Caco-2 (cell line): ENCODE measurements at regions not wholly inside any gene's neighbourhood (a gene's known extent, or its start where the extent isn't known, plus 50 kb on each side); places are given as distances from the start of the nearest gene placed in this dataset.

ENCODE experiments used
- BruUV-seq: library from RNA; stranded (reverse); fragments of 400-500 nt; replicated peaks from 2 replicates; lab custom pipeline; 2021; lab: Mats Ljungman, UMichigan
- CTCF ChIA-PET: fragments of 300-600 bp; sonication (Branson Sonifier 250); formaldehyde crosslinking; loops from one replicate; lab custom pipeline; 2022; ENCODE audit warnings: antibody characterized with exemption; lab: Charles Lee
- POLR2A ChIA-PET: fragments of 300-600 bp; sonication (Branson Sonifier 250); formaldehyde crosslinking; loops from one replicate; lab custom pipeline; 2022; ENCODE audit warnings: antibody characterized with exemption; lab: Charles Lee
- DNase-seq, 2 experiments: peaks; one replicate each; pipeline versions ENCODE4 v3.0.0 to v3.0.0-alpha.2; 2020 to 2022
- H3K27me3 ChIP-seq: replicated peaks from 2 replicates; pipeline ENCODE4 v1.6.0; 2011; ENCODE audit warnings: low read length; ENCODE audit not compliant: control insufficient read depth, insufficient read depth
- H3K36me3 ChIP-seq: 2 replicates; pipeline ENCODE4 v1.5.1; 2011; ENCODE audit warnings: low read length; ENCODE audit not compliant: control insufficient read depth, insufficient read depth
- H3K4me1 ChIP-seq: fragments of 250-450 bp; sonication (Bioruptor Pico); 2 replicates; pipeline ENCODE4 v1.5.1; 2020; ENCODE audit warnings: mild to moderate bottlenecking
- H3K4me3 ChIP-seq: 2 replicates; pipeline ENCODE4 v1.5.1; 2011; ENCODE audit warnings: low read depth, mild to moderate bottlenecking, control low read depth, low read length
- H3K9me3 ChIP-seq: fragments of 250-450 bp; sonication (Bioruptor Pico); 2 replicates; pipeline ENCODE4 v1.5.1; 2020; ENCODE audit warnings: mild to moderate bottlenecking, moderate library complexity
- H3K27ac Mint-ChIP-seq: one replicate; pipeline ENCODE4 v1.8.0; 2022; ENCODE audit warnings: mixed read lengths; ENCODE audit not compliant: unreplicated experiment
- H3K27me3 Mint-ChIP-seq: one replicate; pipeline ENCODE4 v1.8.0; 2022; ENCODE audit warnings: mixed read lengths; ENCODE audit not compliant: insufficient read depth, unreplicated experiment
- H3K36me3 Mint-ChIP-seq: one replicate; pipeline ENCODE4 v1.8.0; 2022; ENCODE audit warnings: mild to moderate bottlenecking, mixed read lengths; ENCODE audit not compliant: insufficient read depth, unreplicated experiment
- H3K4me1 Mint-ChIP-seq: one replicate; pipeline ENCODE4 v1.8.0; 2022; ENCODE audit warnings: low read depth, mixed read lengths; ENCODE audit not compliant: unreplicated experiment
- H3K4me3 Mint-ChIP-seq: one replicate; pipeline ENCODE4 v1.8.0; 2022; ENCODE audit warnings: mild to moderate bottlenecking, moderate library complexity, mixed read lengths; ENCODE audit not compliant: unreplicated experiment
- H3K9me3 Mint-ChIP-seq: one replicate; pipeline ENCODE4 v1.8.0; 2022; ENCODE audit warnings: mixed read lengths; ENCODE audit not compliant: unreplicated experiment
- intact Hi-C: fragments of 100-400 bp; cut with micrococcal nuclease; formaldehyde crosslinking; loops from one replicate; pipeline ENCODE4 v1.10.0; 2022; ENCODE audit not compliant: unreplicated experiment
- TF ChIP-seq, protein P1 (sequence below), 2 experiments: fragments of 200-600 bp in 1 of 2; IDR thresholded peaks; 1 replicate in 1 of 2; 2 replicates in 1 of 2; pipeline versions ENCODE4 v1.5.1 to v1.8.0; 2011 to 2022; ENCODE audit warnings: antibody characterized with exemption in 1 of 2, control low read depth in 1 of 2, inconsistent platforms in 1 of 2, low read depth in 1 of 2, low read length in 1 of 2, mild to moderate bottlenecking in 1 of 2, moderate library complexity in 1 of 2; ENCODE audit not compliant: insufficient read depth in 1 of 2, severe bottlenecking in 1 of 2, unreplicated experiment in 1 of 2

DNA sequence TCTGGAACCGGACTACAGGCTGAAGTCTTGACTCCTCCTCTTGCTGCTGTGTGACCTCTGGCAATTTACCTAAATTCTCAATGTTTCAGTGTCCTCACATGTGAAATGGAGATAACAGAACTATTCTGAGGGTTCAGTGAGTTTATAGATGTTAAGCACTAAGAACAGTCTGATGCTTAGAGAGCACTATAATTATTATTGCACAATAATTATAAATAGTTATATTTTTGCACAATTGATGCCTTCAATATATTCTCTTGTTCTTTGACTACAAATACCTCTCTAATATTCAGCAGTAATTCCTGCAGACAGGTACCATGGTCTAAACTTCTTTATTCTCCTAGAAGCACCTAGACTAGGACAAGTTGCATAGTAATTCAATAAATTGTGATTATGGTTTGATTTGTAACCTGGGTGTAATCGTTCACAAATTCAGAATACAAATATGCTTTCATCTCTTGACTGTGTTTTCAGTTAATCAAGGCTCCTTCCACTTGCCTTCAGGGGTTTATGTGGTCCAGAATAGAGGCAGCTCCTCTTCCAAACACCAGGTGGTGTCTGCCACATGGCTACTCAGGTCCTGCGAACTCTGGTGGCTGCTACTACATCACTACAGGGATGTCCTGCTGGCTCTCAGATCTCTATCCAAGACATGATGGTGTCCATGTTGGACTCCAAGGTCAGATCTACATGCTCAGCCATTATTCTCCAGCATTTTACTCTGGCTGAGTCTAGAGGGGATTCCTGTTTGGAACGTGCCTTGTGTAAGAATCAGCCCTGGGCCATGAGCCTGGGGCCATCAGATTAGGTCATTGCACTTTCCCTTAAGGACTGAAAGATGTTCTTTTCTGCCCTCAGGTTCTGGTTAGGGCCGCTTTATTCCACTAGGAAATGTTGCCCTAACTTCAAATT, 103.4 kb downstream of the QRFPR start:
- intact Hi-C loops: loop anchor here (1.0 kb wide), 1 partner anchor 30 kb away; no protein-coding TSS in a partner anchor
- POLR2A ChIA-PET: no interaction called here
- H3K4me3 Mint-ChIP-seq: no peak overlapping the region
- no peaks in the 10 kb centered on the region for H3K36me3 Mint-ChIP-seq
- H3K27ac Mint-ChIP-seq: no peak overlapping the region
- no peak overlapping the region for H3K4me3 ChIP-seq
- H3K4me1 Mint-ChIP-seq: peaks cover 42% of the 10 kb centered on the region
- H3K36me3 ChIP-seq: no peaks in the 10 kb centered on the region
- TF ChIP-seq, protein P1, sequence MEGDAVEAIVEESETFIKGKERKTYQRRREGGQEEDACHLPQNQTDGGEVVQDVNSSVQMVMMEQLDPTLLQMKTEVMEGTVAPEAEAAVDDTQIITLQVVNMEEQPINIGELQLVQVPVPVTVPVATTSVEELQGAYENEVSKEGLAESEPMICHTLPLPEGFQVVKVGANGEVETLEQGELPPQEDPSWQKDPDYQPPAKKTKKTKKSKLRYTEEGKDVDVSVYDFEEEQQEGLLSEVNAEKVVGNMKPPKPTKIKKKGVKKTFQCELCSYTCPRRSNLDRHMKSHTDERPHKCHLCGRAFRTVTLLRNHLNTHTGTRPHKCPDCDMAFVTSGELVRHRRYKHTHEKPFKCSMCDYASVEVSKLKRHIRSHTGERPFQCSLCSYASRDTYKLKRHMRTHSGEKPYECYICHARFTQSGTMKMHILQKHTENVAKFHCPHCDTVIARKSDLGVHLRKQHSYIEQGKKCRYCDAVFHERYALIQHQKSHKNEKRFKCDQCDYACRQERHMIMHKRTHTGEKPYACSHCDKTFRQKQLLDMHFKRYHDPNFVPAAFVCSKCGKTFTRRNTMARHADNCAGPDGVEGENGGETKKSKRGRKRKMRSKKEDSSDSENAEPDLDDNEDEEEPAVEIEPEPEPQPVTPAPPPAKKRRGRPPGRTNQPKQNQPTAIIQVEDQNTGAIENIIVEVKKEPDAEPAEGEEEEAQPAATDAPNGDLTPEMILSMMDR (IDR thresholded peaks at IDR 0.05; ENCODE audit: insufficient read depth in 1 of 2, low read depth in 1 of 2, low read length in 1 of 2, severe bottlenecking in 1 of 2, unreplicated experiment in 1 of 2): peak; percentile 46 to 65
- DNase-seq: peak; percentile 45 to 69
- H3K27me3 Mint-ChIP-seq: no peaks in the 10 kb centered on the region
- peaks cover 7% of the 10 kb centered on the region for H3K9me3 Mint-ChIP-seq
- CTCF ChIA-PET: interaction anchor here (0.5 to 0.7 kb wide), 2 partner anchors 30 to 505 kb away, joined by 3 to 4 read pairs; no protein-coding TSS in a partner anchor
- BruUV-seq: no TSS peak
- peaks cover 45% of the 10 kb centered on the region for H3K4me1 ChIP-seq
- H3K27me3 ChIP-seq: no peaks in the 10 kb centered on the region
- H3K9me3 ChIP-seq: no peaks in the 10 kb centered on the region

DNA sequence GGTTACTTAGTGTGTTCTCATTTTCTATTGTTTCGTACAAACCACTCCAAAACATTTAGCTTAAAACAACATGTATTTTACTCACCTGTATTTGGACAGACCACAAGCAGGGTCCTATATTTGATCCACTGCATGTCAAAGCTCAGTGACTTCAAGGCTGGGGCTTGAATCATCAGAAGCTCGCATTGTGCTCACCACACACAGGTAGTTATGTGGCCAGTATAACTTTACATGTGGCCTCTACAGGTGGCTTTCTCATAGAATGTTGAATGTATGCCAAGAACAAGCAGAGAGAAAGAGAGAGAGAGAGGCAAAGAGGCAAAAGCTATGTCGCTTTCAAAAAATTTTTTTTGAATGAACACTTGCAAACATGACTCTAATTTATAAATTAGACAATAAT, 107.6 kb downstream of the QRFPR start:
- ChIA-PET POLR2A (no interaction called here), CTCF (interaction anchor here (0.8 kb wide), 1 partner anchor 81 kb away, joined by 3 read pairs; no protein-coding TSS in a partner anchor)
- BruUV-seq: no TSS peak
- intact Hi-C loops: no loop called here
- H3K36me3 Mint-ChIP-seq: no peaks in the 10 kb centered on the region
- Histone ChIP-seq H3K36me3 (no peaks in the 10 kb centered on the region), H3K4me1 (peaks cover 47% of the 10 kb centered on the region), H3K9me3 (no peaks in the 10 kb centered on the region), H3K27me3 (no peaks in the 10 kb centered on the region), H3K4me3 (no peak overlapping the region)
- H3K27ac Mint-ChIP-seq: peak overlapping the region; percentile 60
- peaks cover 30% of the 10 kb centered on the region for H3K4me1 Mint-ChIP-seq
- TF ChIP-seq, protein P1 (IDR thresholded peaks at IDR 0.05; ENCODE audit: insufficient read depth in 1 of 2, low read depth in 1 of 2, low read length in 1 of 2, severe bottlenecking in 1 of 2, unreplicated experiment in 1 of 2): no peak
- H3K9me3 Mint-ChIP-seq: peaks cover 7% of the 10 kb centered on the region
- H3K27me3 Mint-ChIP-seq: no peaks in the 10 kb centered on the region
- H3K4me3 Mint-ChIP-seq: no peak overlapping the region
- DNase-seq: no peak

DNA sequence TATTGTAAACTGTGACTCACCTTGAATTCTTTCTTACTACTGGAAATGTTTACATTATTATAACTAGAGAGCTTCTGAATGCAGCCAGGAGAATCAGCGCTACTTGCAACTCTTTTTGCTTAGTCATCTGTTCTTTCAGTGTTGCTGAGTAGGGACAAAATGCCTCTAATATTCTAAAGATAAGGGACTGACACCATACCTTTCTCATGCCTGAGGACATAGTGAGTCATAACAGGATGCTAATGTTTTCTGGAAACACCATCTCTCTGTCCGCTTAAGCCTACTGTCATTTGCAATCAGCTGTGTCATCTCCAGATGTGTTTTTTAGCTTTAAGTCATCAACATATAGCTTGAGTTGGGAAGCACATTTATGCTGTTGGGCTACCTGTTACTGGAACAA, 108.3 kb downstream of the QRFPR start:
- no peaks in the 10 kb centered on the region for H3K27me3 ChIP-seq
- Mint-ChIP-seq H3K27ac (peak overlapping the region; percentile 60), H3K4me1 (peaks cover 26% of the 10 kb centered on the region), H3K36me3 (no peaks in the 10 kb centered on the region), H3K27me3 (no peaks in the 10 kb centered on the region), H3K4me3 (no peak overlapping the region), H3K9me3 (peaks cover 7% of the 10 kb centered on the region)
- TF ChIP-seq, protein P1 (IDR thresholded peaks at IDR 0.05; ENCODE audit: insufficient read depth in 1 of 2, low read depth in 1 of 2, low read length in 1 of 2, severe bottlenecking in 1 of 2, unreplicated experiment in 1 of 2): no peak
- no TSS peak for BruUV-seq
- H3K4me1 ChIP-seq: peaks cover 40% of the 10 kb centered on the region
- H3K4me3 ChIP-seq: no peak overlapping the region
- peak in 1 of 2 experiments; percentile 45 for DNase-seq
- no peaks in the 10 kb centered on the region for H3K9me3 ChIP-seq
- ChIA-PET POLR2A (no interaction called here), CTCF (interaction anchor here (0.8 kb wide), 1 partner anchor 80 kb away, joined by 3 read pairs; no protein-coding TSS in a partner anchor)
- intact Hi-C loops: no loop called here
- H3K36me3 ChIP-seq: no peaks in the 10 kb centered on the region
